Astrocyte (in vitro differentiated cells and primary cell): ENCODE measurements at regions not wholly inside any gene's neighbourhood (a gene's known extent, or its start where the extent isn't known, plus 50 kb on each side); places are given as distances from the start of the nearest gene placed in this dataset.
"Not testable (repeated sequence)": the region's sequence is repeated elsewhere in the genome, so short reads cannot be mapped to it uniquely, and the experiment has no call there.

Experiments used
- DNase-seq: peaks from one replicate; pipeline ENCODE4 v3.0.0-alpha.2; 2010; ENCODE audit warnings: low read depth
- FAIRE-seq: peaks from 2 replicates; lab custom pipeline; 2011; peaks lifted over from hg19 to GRCh38; lab: Jason Lieb, UNC
- H2AFZ ChIP-seq: 2 replicates; pipeline ENCODE4 v1.6.0; 2012; ENCODE audit warnings: low read depth, low read length, inconsistent platforms
- H3K27ac ChIP-seq: 2 replicates; pipeline ENCODE4 v1.5.1; 2011; ENCODE audit warnings: low read depth, low read length, inconsistent platforms
- H3K27me3 ChIP-seq: 2 replicates; pipeline ENCODE4 v1.6.0; 2011; ENCODE audit warnings: low read length, inconsistent platforms; ENCODE audit not compliant: insufficient read depth
- H3K36me3 ChIP-seq: 2 replicates; pipeline ENCODE4 v1.5.1; 2011; ENCODE audit warnings: low read length, inconsistent platforms; ENCODE audit not compliant: insufficient read depth
- H3K4me1 ChIP-seq: 2 replicates; pipeline ENCODE4 v1.5.1; 2011; ENCODE audit warnings: low read length, inconsistent platforms; ENCODE audit not compliant: insufficient read depth
- H3K4me2 ChIP-seq: 2 replicates; pipeline ENCODE4 v1.6.0; 2012; ENCODE audit warnings: low read length, inconsistent platforms
- H3K4me3 ChIP-seq: 2 replicates; pipeline ENCODE4 v1.5.1; 2011; ENCODE audit warnings: low read depth, mild to moderate bottlenecking, low read length, inconsistent platforms; ENCODE audit not compliant: insufficient read depth
- H3K79me2 ChIP-seq: 2 replicates; pipeline ENCODE4 v1.6.0; 2012; ENCODE audit warnings: mild to moderate bottlenecking, low read length, inconsistent platforms; ENCODE audit not compliant: insufficient read depth
- H3K9ac ChIP-seq: 2 replicates; pipeline ENCODE4 v1.6.0; 2012; ENCODE audit warnings: mild to moderate bottlenecking, low read length, inconsistent platforms
- H3K9me3 ChIP-seq: 2 replicates; pipeline ENCODE4 v1.5.1; 2012; ENCODE audit warnings: low read depth, mild to moderate bottlenecking, low read length, inconsistent platforms; ENCODE audit not compliant: insufficient read depth
- H4K20me1 ChIP-seq: 2 replicates; pipeline ENCODE4 v1.6.0; 2012; ENCODE audit warnings: low read length, inconsistent platforms; ENCODE audit not compliant: insufficient read depth
- H3K27ac Mint-ChIP-seq: one replicate; pipeline ENCODE4 v1.8.0; 2021; ENCODE audit warnings: mild to moderate bottlenecking, mixed read lengths; ENCODE audit not compliant: unreplicated experiment
- H3K27me3 Mint-ChIP-seq: one replicate; pipeline ENCODE4 v1.8.0; 2021; ENCODE audit warnings: low read depth, mixed read lengths; ENCODE audit not compliant: unreplicated experiment
- H3K36me3 Mint-ChIP-seq: one replicate; pipeline ENCODE4 v1.8.0; 2021; ENCODE audit warnings: low read depth, mixed read lengths; ENCODE audit not compliant: unreplicated experiment
- H3K4me1 Mint-ChIP-seq: one replicate; pipeline ENCODE4 v1.8.0; 2021; ENCODE audit warnings: low read depth, mixed read lengths; ENCODE audit not compliant: unreplicated experiment
- H3K4me3 Mint-ChIP-seq: one replicate; pipeline ENCODE4 v1.8.0; 2021; ENCODE audit warnings: mild to moderate bottlenecking, moderate library complexity, mixed read lengths; ENCODE audit not compliant: unreplicated experiment
- H3K9me3 Mint-ChIP-seq: one replicate; pipeline ENCODE4 v1.8.0; 2021; ENCODE audit warnings: mild to moderate bottlenecking, mixed read lengths; ENCODE audit not compliant: unreplicated experiment
- EZH2 ChIP-seq: IDR thresholded peaks from 2 replicates; pipeline ENCODE4 v1.6.1; 2012; ENCODE audit warnings: mild to moderate bottlenecking, low read length, inconsistent platforms; ENCODE audit not compliant: insufficient read depth
- TF ChIP-seq, protein P1 (sequence below): IDR thresholded peaks from 2 replicates; pipeline ENCODE4 v1.5.1; 2011; ENCODE audit warnings: low read depth, mild to moderate bottlenecking, inconsistent platforms, low read length, moderate library complexity; ENCODE audit not compliant: insufficient read depth

DNA sequence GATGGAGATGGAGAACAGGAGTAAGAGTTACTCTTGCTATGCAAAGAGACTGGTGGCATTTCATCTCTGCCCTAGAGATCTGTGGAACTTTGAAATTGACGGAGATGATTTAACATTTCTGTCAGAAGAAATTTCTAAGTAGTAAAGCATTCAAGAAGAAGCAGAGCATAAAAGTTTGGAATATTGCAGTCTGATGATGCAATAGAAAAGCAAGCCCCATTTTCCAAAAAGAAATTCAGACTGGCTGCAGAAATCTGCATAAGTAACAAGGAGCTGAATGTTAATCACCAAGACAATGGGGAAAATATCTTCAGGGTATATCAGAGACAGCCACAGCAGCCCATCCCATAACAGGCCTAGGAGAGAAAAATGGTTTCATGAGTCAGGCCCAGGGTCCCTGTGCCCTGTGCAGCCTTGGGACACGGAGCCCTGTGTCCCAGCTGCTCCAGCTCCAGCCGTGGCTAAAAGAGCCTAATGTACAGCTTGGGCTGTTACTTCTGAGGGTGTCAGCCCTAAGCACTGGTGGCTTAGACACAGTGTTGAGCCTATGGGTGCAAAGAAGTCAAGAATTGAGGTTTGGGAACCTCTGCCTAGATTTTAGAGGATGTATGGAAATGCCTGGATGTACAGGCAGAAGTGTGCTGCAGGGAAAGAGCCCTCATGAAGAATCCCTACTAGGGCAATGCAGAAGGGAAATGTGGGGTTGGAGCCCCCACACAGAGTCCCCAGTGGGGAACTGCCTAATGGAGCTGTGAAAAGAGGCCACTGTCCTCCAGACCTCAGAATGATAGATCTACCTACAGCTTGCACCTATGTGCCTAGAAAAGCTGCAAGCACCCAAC is 616.6 kb downstream of the SLC16A7 start:
- no peak overlapping the region for H3K4me3 Mint-ChIP-seq

DNA sequence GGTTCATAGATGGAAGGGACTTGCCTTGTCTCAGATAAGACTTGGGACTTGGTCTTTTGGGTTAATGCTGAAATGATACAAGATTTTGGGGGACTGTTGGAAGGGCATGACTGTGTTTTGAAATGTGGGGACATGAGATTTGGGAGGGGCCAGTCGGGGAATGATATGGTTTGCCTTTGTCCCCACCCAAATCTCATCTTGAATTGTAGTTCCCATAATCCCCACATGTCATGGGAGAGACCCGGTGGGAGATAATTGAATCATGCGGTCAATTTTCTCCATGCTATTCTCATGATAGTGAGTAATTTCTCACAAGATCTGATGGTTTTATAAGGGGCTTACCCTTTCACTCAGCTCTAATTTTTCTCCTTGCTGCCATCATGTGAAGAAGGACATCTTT is 617.4 kb downstream of the SLC16A7 start:
- not testable (repeated sequence) for H3K36me3 ChIP-seq, H3K4me1 Mint-ChIP-seq, H3K27ac Mint-ChIP-seq, H3K79me2 ChIP-seq, DNase-seq, H3K9me3 ChIP-seq, H3K27me3 Mint-ChIP-seq, H3K9me3 Mint-ChIP-seq, H3K9ac ChIP-seq, H3K4me3 Mint-ChIP-seq, H4K20me1 ChIP-seq, H3K36me3 Mint-ChIP-seq, H3K27ac ChIP-seq, H3K4me3 ChIP-seq, H2AFZ ChIP-seq, H3K4me2 ChIP-seq, H3K4me1 ChIP-seq, FAIRE-seq, H3K27me3 ChIP-seq

More for the DNA sequence above, 616.6 kb downstream of the SLC16A7 start:
- Histone ChIP-seq H3K9me3 (peaks cover 8% of the 10 kb centered on the region), H3K4me1 (no peaks in the 10 kb centered on the region), H3K4me2 (no peak overlapping the region), H2AFZ (no peak overlapping the region), H3K36me3 (no peaks in the 10 kb centered on the region), H4K20me1 (no peaks in the 10 kb centered on the region), H3K9ac (no peak overlapping the region), H3K79me2 (no peaks in the 10 kb centered on the region), H3K27ac (no peak overlapping the region), H3K27me3 (no peaks in the 10 kb centered on the region), H3K4me3 (no peak overlapping the region)
- no peaks in the 10 kb centered on the region for H3K9me3 Mint-ChIP-seq
- TF ChIP-seq, protein P1, sequence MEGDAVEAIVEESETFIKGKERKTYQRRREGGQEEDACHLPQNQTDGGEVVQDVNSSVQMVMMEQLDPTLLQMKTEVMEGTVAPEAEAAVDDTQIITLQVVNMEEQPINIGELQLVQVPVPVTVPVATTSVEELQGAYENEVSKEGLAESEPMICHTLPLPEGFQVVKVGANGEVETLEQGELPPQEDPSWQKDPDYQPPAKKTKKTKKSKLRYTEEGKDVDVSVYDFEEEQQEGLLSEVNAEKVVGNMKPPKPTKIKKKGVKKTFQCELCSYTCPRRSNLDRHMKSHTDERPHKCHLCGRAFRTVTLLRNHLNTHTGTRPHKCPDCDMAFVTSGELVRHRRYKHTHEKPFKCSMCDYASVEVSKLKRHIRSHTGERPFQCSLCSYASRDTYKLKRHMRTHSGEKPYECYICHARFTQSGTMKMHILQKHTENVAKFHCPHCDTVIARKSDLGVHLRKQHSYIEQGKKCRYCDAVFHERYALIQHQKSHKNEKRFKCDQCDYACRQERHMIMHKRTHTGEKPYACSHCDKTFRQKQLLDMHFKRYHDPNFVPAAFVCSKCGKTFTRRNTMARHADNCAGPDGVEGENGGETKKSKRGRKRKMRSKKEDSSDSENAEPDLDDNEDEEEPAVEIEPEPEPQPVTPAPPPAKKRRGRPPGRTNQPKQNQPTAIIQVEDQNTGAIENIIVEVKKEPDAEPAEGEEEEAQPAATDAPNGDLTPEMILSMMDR = no peak
- TF ChIP-seq EZH2 = no peak
- no peaks in the 10 kb centered on the region for H3K27me3 Mint-ChIP-seq
- no peaks in the 10 kb centered on the region for H3K36me3 Mint-ChIP-seq
- no peaks in the 10 kb centered on the region for H3K4me1 Mint-ChIP-seq
- no peak for DNase-seq
- no peak overlapping the region for H3K27ac Mint-ChIP-seq
- no peak for FAIRE-seq

DNA sequence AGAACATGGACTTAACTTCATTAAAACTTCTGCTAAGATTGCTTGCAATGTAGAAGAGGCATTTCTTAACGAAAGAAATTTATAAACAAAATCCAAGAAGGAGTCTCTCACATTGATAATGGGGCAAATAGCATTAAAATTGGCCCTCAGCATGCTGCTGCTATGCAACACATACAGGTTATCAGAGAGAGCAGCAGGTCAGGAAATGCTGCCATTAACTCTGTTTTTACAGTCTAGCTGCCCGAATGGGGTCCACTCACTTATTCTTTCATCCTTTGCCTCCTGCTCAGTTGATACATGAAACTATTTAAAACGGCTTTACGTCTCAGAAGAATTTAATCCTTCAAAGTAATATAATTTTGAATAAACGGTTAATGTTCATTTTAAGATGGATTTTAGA is 620.4 kb downstream of the SLC16A7 start:
- Mint-ChIP-seq H3K4me1 (no peaks in the 10 kb centered on the region), H3K27me3 (no peaks in the 10 kb centered on the region), H3K27ac (no peak overlapping the region), H3K4me3 (no peak overlapping the region), H3K36me3 (no peaks in the 10 kb centered on the region), H3K9me3 (no peaks in the 10 kb centered on the region)
- Histone ChIP-seq H2AFZ (no peak overlapping the region), H3K4me3 (no peak overlapping the region), H3K9me3 (peaks cover 8% of the 10 kb centered on the region), H3K9ac (no peak overlapping the region), H3K4me1 (no peaks in the 10 kb centered on the region), H3K4me2 (no peak overlapping the region), H4K20me1 (no peaks in the 10 kb centered on the region), H3K79me2 (no peaks in the 10 kb centered on the region), H3K36me3 (no peaks in the 10 kb centered on the region), H3K27me3 (no peaks in the 10 kb centered on the region), H3K27ac (no peak overlapping the region)
- FAIRE-seq = no peak
- DNase-seq = no peak
- TF ChIP-seq, protein P1 = no peak
- no peak for TF ChIP-seq EZH2
